Small intestine (tissue), 7 donors: ENCODE measurements at regions not wholly inside any gene's neighbourhood (a gene's known extent, or its start where the extent isn't known, plus 50 kb on each side); places are given as distances from the start of the nearest gene placed in this dataset.
A peak's percentile ranks its signal among the peaks of the same experiment; 100 is the strongest.

Experiments
- DNase-seq, 2 donors: peaks; one replicate each; pipeline versions ENCODE4 v3.0.0 to v3.0.0-alpha.2; 2013
- FAIRE-seq: peaks from 2 replicates; lab custom pipeline; 2012; peaks lifted over from hg19 to GRCh38; lab: Jason Lieb, UNC
- H3K27ac ChIP-seq, 3 donors: one replicate each; pipeline ENCODE4 v1.5.1; 2013; ENCODE audit warnings: low read length in 2 of 3, mild to moderate bottlenecking in 2 of 3, control low read depth in 1 of 3, inconsistent platforms in 1 of 3, low read depth in 1 of 3, moderate library complexity in 1 of 3
- H3K27me3 ChIP-seq, 3 donors: one replicate each; pipeline ENCODE4 v1.6.1; 2013; ENCODE audit warnings: low read length in 3 of 3, inconsistent platforms in 1 of 3; ENCODE audit not compliant: control insufficient read depth in 3 of 3, insufficient read depth in 3 of 3
- H3K36me3 ChIP-seq, 3 donors: one replicate each; pipeline ENCODE4 v1.6.1; 2013; ENCODE audit warnings: low read length in 3 of 3, inconsistent platforms in 1 of 3, low read depth in 1 of 3, mild to moderate bottlenecking in 1 of 3, moderate library complexity in 1 of 3; ENCODE audit not compliant: control insufficient read depth in 3 of 3, insufficient read depth in 2 of 3
- H3K4me1 ChIP-seq, 3 donors: one replicate each; pipeline ENCODE4 v1.6.1; 2013; ENCODE audit warnings: low read length in 2 of 3, inconsistent platforms in 1 of 3, low read depth in 1 of 3, mild to moderate bottlenecking in 1 of 3, moderate library complexity in 1 of 3; ENCODE audit not compliant: control insufficient read depth in 3 of 3, insufficient read depth in 2 of 3
- H3K4me3 ChIP-seq, 3 donors: one replicate each; pipeline ENCODE4 v1.5.1; 2013; ENCODE audit warnings: low read length in 3 of 3, control low read depth in 1 of 3, inconsistent platforms in 1 of 3, low read depth in 1 of 3, mild to moderate bottlenecking in 1 of 3, moderate library complexity in 1 of 3
- H3K9me3 ChIP-seq, 2 donors: one replicate each; pipeline ENCODE4 v1.6.1; 2013; ENCODE audit warnings: low read depth in 1 of 2, low read length in 1 of 2; ENCODE audit not compliant: control insufficient read depth in 2 of 2, insufficient read depth in 1 of 2
- WGBS, 3 donors: extraction: QIAGEN DNeasy Blood & Tissue Kit; methylation state at CpG; one replicate each; pipeline ENCODE4 v1.1.7; 2013; 5-methylcytosine and 5-hydroxymethylcytosine counted together
- donor health status: healthy with polysubstance abuse.
- donor health status: control.
- donor health status: control.
- donor health status: Bipolar disorder and iron deficiency.
- donor health status: healthy.

DNA sequence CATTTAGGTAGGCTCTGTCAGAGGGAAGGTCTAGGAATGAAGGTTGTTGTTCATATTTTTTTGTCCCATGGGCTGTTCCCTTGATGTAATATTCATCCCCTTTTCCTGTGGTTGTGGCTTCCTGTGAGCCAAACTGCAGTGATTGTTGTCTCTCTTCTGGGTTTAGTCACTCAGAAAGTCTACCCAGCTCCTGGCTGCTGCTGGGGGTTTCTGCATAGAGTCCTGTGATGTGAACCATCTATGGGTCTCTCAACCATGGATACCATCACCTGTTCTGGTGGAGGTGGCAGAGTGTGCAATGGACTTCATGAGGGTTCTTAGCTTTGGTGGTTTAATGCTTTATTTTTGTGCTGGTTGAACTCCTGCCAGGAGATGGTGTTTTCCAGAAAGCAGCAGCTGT, 122.8 kb downstream of the ZC4H2 start:
- FAIRE-seq (no peak), DNase-seq (no peak)
- Histone ChIP-seq H3K27me3 (no peaks in the 10 kb centered on the region), H3K36me3 (no peaks in the 10 kb centered on the region), H3K4me1 (no peaks in the 10 kb centered on the region), H3K9me3 (peaks cover 0 to 4% of the 10 kb centered on the region in 2 donors), H3K4me3 (no peak overlapping the region), H3K27ac (no peak overlapping the region)

DNA sequence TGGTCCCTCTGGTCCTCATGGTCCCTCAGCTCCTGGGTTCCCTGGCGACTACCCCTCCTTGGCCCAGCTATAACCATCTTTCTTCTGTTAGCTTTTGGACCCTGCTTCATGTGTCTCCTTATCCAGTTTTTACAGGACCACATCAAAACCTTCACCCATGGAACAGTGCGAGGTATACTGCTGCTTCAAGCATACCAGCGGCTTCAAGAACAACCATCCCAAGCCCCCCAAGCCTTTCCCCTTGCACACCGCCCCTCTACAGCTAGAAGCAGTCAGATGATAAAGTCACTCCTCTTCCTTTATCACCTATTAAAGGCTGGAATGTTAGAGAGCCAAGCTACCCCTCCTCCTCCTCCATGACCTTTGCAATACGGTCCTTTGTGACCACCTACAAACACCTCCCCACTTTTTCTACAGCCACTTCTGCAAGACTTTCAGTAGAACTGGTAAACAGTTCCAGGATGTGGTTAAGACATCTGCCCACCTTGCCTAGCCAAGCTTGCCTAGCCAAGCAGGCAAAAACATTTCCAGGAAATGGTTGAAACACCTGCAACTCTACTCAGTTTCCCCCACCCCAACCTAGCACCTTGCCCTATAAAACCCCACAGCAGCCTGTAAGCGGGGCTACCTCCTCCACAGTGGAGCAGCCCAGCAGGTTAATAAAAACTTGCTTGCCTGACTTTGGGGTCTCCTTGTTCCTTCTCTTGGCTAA, 125.7 kb downstream of the ZC4H2 start:
- Histone ChIP-seq H3K36me3 (no peaks in the 10 kb centered on the region), H3K9me3 (peaks cover 0 to 4% of the 10 kb centered on the region in 2 donors), H3K27ac (no peak overlapping the region), H3K27me3 (no peaks in the 10 kb centered on the region), H3K4me3 (no peak overlapping the region), H3K4me1 (no peaks in the 10 kb centered on the region)
- 66 to 83% (median 77%) methylated on average over 6 of the region's 6 CpGs for WGBS, 3 donors
- no peak for FAIRE-seq
- peak in 1 of 2 donors; percentile 0 for DNase-seq

DNA sequence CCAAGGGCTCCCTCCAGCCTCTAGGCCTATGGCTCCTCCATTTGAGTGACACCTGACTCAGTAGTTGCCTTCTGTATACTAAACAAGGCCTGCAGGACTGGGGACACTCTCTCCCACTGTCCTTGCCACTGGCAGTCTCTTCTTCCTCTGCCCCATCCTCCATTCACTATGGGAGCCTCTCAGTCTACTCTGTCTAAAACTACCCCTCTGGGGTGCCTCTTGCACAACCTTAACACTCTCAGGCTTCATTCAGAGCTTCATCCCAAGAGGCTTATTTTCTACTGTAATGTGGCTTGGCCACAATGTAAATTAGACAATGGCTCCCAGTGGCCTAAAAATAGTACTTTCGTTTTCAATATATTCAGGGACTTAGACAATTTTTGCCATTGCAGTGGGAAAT, 133.0 kb downstream of the ZC4H2 start:
- FAIRE-seq = no peak
- Histone ChIP-seq H3K4me3 (no peak overlapping the region), H3K4me1 (no peaks in the 10 kb centered on the region), H3K27me3 (no peaks in the 10 kb centered on the region), H3K9me3 (peaks cover 0 to 15% of the 10 kb centered on the region in 2 donors), H3K27ac (no peak overlapping the region), H3K36me3 (no peaks in the 10 kb centered on the region)
- DNase-seq = no peak
- 67 to 91% (median 81%) methylated on average over 1 of the region's 1 CpG for WGBS, 3 donors

DNA sequence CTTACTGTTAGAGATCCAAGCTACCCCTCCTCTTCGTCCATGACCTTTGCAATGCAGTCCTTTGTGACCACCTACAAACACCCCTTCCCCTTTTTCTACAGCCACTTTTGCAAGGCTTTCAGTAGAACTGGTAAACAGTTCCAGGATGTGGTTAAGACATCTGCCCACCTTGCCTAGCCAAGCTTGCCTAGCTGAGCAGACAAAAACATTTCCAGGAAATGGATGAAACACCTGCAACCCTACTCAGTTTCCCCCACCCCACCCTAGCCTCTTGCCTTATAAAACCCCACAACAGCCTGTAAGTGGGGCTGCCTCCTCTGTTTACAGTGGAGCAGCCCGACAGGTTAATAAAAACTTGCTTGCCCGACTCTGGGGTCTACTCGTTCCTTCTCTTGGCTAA, 133.8 kb downstream of the ZC4H2 start:
- H3K4me1 ChIP-seq = no peaks in the 10 kb centered on the region
- DNase-seq (peak in 1 of 2 donors; percentile 0), FAIRE-seq (no peak)
- no peak overlapping the region for H3K27ac ChIP-seq
- H3K27me3 ChIP-seq = no peaks in the 10 kb centered on the region
- no peaks in the 10 kb centered on the region for H3K36me3 ChIP-seq
- H3K4me3 ChIP-seq = no peak overlapping the region
- 79 to 91% (median 85%) methylated on average over 4 of the region's 4 CpGs for WGBS, 3 donors
- peaks cover 0 to 15% of the 10 kb centered on the region in 2 donors for H3K9me3 ChIP-seq

DNA sequence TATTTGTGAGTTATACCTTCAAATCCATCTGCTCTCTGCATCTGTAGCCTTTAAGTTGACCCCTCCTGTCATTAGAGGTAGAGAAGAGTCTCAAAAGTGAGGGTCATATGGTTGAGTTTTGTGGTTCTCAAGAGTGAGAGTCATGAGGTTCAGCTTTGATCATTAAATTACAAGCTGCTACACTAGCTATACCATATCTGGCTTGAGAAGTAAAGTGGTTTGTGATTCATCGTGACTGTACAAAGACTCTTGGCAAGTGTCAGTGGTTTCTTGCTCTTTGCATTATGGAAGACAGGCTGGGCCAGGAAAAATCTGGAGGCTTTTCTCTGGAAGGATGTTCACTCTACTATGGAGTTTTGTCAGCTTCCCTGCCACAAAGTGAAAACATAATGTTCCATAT, 170.6 kb downstream of the ZC4H2 start:
- H3K36me3 ChIP-seq = no peaks in the 10 kb centered on the region
- FAIRE-seq (no peak), DNase-seq (no peak)
- H3K4me1 ChIP-seq = no peaks in the 10 kb centered on the region
- H3K27me3 ChIP-seq = no peaks in the 10 kb centered on the region
- peaks cover 0 to 18% of the 10 kb centered on the region in 2 donors for H3K9me3 ChIP-seq
- H3K27ac ChIP-seq = no peak overlapping the region
- WGBS, 3 donors = 78 to 93% (median 87%) methylated on average over 1 of the region's 1 CpG
- H3K4me3 ChIP-seq = no peak overlapping the region

DNA sequence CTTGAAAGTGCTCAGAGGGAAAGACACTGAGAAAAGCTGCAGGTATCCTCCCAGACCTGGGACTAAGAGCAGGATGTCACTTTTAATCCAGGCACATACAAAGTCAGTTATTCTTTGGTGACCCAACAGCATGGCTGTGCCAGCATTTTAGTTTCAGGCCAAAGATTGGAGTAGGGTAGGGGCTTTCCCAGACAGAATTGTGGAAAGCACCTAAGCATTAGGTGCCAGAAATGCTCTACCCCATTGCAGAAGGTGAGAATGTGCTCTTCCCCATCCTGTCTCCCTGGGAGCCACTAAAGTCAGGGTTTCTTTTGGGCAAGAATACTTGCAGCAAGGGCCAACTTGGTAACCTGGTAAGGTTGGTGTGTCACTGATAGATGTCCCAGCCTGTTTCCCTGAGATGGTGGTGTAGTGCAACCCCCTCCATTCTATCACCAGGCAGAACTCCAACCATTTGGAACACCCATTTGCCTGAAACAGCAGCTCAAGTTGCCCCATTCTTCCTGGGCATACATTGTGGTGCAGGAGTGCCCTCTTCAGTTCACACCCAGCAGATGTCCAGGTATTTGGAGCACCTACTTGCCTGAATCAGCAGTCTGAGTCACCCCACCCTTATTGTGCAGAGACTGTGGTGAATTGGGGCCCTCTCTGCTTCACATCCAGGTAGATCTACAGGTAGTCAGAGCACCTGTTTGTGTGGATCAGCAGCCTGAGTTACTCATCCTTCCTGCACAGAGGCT, 183.5 kb downstream of the ZC4H2 start:
- no peaks in the 10 kb centered on the region for H3K27me3 ChIP-seq
- H3K9me3 ChIP-seq = peaks cover 0 to 13% of the 10 kb centered on the region in 2 donors
- H3K4me3 ChIP-seq = no peak overlapping the region
- no peaks in the 10 kb centered on the region for H3K4me1 ChIP-seq
- H3K27ac ChIP-seq = no peak overlapping the region
- no peaks in the 10 kb centered on the region for H3K36me3 ChIP-seq
- FAIRE-seq (no peak), DNase-seq (no peak)

DNA sequence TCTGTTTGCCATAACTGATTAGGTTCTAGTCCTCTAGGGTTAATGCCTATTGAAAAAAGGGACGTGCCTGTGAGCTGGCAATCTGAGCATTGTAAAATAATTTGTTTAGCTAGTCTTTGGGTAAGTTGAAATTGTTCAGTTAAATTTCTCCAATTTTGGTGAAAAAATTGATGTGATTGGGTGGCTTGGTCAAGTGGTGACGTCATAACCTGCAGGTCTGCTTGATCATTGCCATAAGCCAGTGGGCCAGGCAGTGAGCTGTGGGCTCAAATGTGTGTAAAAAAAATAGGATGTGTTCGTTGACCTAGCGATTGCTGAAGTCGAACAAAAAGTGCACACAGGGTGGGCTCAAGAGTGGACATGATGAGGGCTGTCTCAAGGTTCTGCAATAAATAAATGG, 193.3 kb downstream of the ZC4H2 start:
- WGBS, 3 donors = 64 to 82% (median 74%) methylated on average over 5 of the region's 5 CpGs

DNA sequence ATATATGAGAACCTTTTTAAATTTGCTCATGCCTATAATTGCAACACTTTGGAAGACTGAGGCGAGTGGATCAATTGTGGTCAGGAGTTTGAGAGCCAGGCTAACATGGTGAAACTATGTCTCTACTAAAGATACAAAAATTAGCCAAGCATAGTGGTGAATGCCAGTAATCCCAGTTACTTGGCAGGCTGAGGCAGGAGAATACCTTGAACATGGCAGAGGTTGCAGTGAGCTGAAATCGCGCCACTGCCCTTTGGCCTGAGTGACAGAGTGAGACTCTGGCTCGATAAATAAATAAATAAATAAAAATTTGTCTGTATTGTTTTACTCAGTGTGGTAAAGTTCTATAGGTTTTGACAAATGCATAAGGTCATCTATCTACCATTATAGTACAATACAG, 218.2 kb downstream of the ZC4H2 start:
- no peak for FAIRE-seq
- Histone ChIP-seq H3K27ac (no peak overlapping the region), H3K4me1 (no peaks in the 10 kb centered on the region), H3K36me3 (no peaks in the 10 kb centered on the region), H3K4me3 (no peak overlapping the region), H3K9me3 (no peaks in the 10 kb centered on the region), H3K27me3 (no peaks in the 10 kb centered on the region)
- WGBS, 3 donors = 78 to 92% (median 84%) methylated on average over 4 of the region's 4 CpGs
- DNase-seq = no peak

More for the DNA sequence above, 193.3 kb downstream of the ZC4H2 start:
- FAIRE-seq = no peak
- no peaks in the 10 kb centered on the region for H3K36me3 ChIP-seq
- no peak overlapping the region for H3K27ac ChIP-seq
- no peak overlapping the region for H3K4me3 ChIP-seq
- H3K27me3 ChIP-seq = no peaks in the 10 kb centered on the region
- peaks cover 0 to 5% of the 10 kb centered on the region in 2 donors for H3K9me3 ChIP-seq
- no peaks in the 10 kb centered on the region for H3K4me1 ChIP-seq
- no peak for DNase-seq
